CD14-positive monocyte (primary cell): ENCODE measurements at regions not wholly inside any gene's neighbourhood (a gene's known extent, or its start where the extent isn't known, plus 50 kb on each side); places are given as distances from the start of the nearest gene placed in this dataset.
A peak's percentile ranks its signal among the peaks of the same experiment; 100 is the strongest.

ENCODE experiments used
- DNase-seq, 3 donors: peaks; one replicate each; pipeline ENCODE4 v3.0.0-alpha.2; 2011 to 2022
- H2AFZ ChIP-seq: 2 replicates; pipeline ENCODE4 v1.6.0; 2012; ENCODE audit warnings: mild to moderate bottlenecking, low read depth, low read length, inconsistent platforms; ENCODE audit not compliant: insufficient read depth, poor library complexity, severe bottlenecking
- H3K27ac ChIP-seq, 2 donors: 1 replicate in 1 of 2; 2 replicates in 1 of 2; pipeline ENCODE4 v1.5.1; 2012 to 2013; ENCODE audit warnings: low read length in 2 of 2, control low read depth in 1 of 2, inconsistent platforms in 1 of 2, low read depth in 1 of 2, mild to moderate bottlenecking in 1 of 2
- H3K27me3 ChIP-seq, 2 donors: one replicate each; pipeline versions ENCODE4 v1.6.0 to v1.6.1; 2011 to 2013; ENCODE audit warnings: low read length in 2 of 2; ENCODE audit not compliant: control insufficient read depth in 2 of 2, insufficient read depth in 2 of 2
- H3K36me3 ChIP-seq, 2 donors: replicated peaks in 1 of 2; 1 replicate in 1 of 2; 2 replicates in 1 of 2; pipeline versions ENCODE4 v1.5.1 to v1.6.1; 2012 to 2013; ENCODE audit warnings: low read length in 2 of 2, control low read depth in 1 of 2, inconsistent platforms in 1 of 2, mild to moderate bottlenecking in 1 of 2; ENCODE audit not compliant: insufficient read depth in 2 of 2, control insufficient read depth in 1 of 2
- H3K4me1 ChIP-seq, 2 donors: 1 replicate in 1 of 2; 2 replicates in 1 of 2; pipeline versions ENCODE4 v1.5.1 to v1.6.1; 2012 to 2013; ENCODE audit warnings: low read length in 2 of 2, control low read depth in 1 of 2, inconsistent platforms in 1 of 2, mild to moderate bottlenecking in 1 of 2, moderate library complexity in 1 of 2; ENCODE audit not compliant: insufficient read depth in 2 of 2, control insufficient read depth in 1 of 2
- H3K4me2 ChIP-seq: replicated peaks from 2 replicates; pipeline ENCODE3; 2012; ENCODE audit warnings: low read length, moderate library complexity, mild to moderate bottlenecking; ENCODE audit not compliant: poor library complexity, severe bottlenecking; ENCODE audit errors: extremely low read depth
- H3K4me3 ChIP-seq, 3 experiments: fragments of 200-600 bp in 1 of 3; sonication (generic) in 1 of 3; replicated peaks in 1 of 3; 1 replicate in 2 of 3; 2 replicates in 1 of 3; pipeline ENCODE4 v1.5.1; 2011 to 2013; ENCODE audit warnings: low read length in 3 of 3, mild to moderate bottlenecking in 3 of 3, control low read depth in 2 of 3, low read depth in 2 of 3, inconsistent platforms in 1 of 3, moderate library complexity in 1 of 3
- H3K79me2 ChIP-seq: 2 replicates; pipeline ENCODE4 v1.6.0; 2012; ENCODE audit warnings: mild to moderate bottlenecking, control low read depth, inconsistent platforms, low read length, moderate library complexity; ENCODE audit not compliant: insufficient read depth
- H3K9ac ChIP-seq: 2 replicates; pipeline ENCODE4 v1.6.0; 2017; ENCODE audit warnings: low read length, mild to moderate bottlenecking; ENCODE audit not compliant: insufficient read depth, poor library complexity, severe bottlenecking
- H3K9me3 ChIP-seq, 2 donors: replicated peaks in 1 of 2; 1 replicate in 1 of 2; 2 replicates in 1 of 2; pipeline versions ENCODE4 v1.5.1 to v1.6.1; 2012 to 2013; ENCODE audit warnings: low read length in 2 of 2, control low read depth in 1 of 2; ENCODE audit not compliant: control insufficient read depth in 1 of 2, insufficient read depth in 1 of 2
- H4K20me1 ChIP-seq: 2 replicates; pipeline ENCODE4 v1.6.0; 2012; ENCODE audit warnings: mild to moderate bottlenecking, low read length, control low read depth, moderate library complexity; ENCODE audit not compliant: insufficient read depth
- H3K27ac Mint-ChIP-seq, 7 donors: one replicate each; pipeline ENCODE4 v1.8.0; 2020; ENCODE audit warnings: mild to moderate bottlenecking in 7 of 7, mixed read lengths in 7 of 7, moderate library complexity in 6 of 7, inconsistent platforms in 2 of 7
- H3K27me3 Mint-ChIP-seq, 3 donors: one replicate each; pipeline ENCODE4 v1.8.0; 2021 to 2022; ENCODE audit warnings: low read depth in 3 of 3, mild to moderate bottlenecking in 3 of 3, mixed read lengths in 3 of 3, moderate library complexity in 3 of 3, inconsistent platforms in 1 of 3
- H3K36me3 Mint-ChIP-seq, 2 donors: one replicate each; pipeline ENCODE4 v1.8.0; 2020; ENCODE audit warnings: mixed read lengths in 2 of 2, inconsistent platforms in 1 of 2, mild to moderate bottlenecking in 1 of 2
- H3K4me1 Mint-ChIP-seq: one replicate; pipeline ENCODE4 v1.8.0; 2020; ENCODE audit warnings: mild to moderate bottlenecking, mixed read lengths
- H3K4me3 Mint-ChIP-seq, 2 donors: one replicate each; pipeline ENCODE4 v1.8.0; 2020; ENCODE audit warnings: mild to moderate bottlenecking in 2 of 2, mixed read lengths in 2 of 2, moderate library complexity in 1 of 2
- H3K9me3 Mint-ChIP-seq, 7 donors: one replicate each; pipeline ENCODE4 v1.8.0; 2020 to 2022; ENCODE audit warnings: mixed read lengths in 7 of 7, mild to moderate bottlenecking in 6 of 7, moderate library complexity in 6 of 7, inconsistent platforms in 2 of 7
- CTCF ChIP-seq: fragments of 200-600 bp; IDR thresholded peaks from one replicate; pipeline ENCODE4 v1.8.0; 2022; ENCODE audit warnings: antibody characterized with exemption, mild to moderate bottlenecking
- WGBS: methylation state at CpG from one replicate; pipeline ENCODE4 v1.1.5; 2013; ENCODE audit warnings: missing lambda C conversion rate; ENCODE audit not compliant: insufficient coverage; 5-methylcytosine and 5-hydroxymethylcytosine counted together
- intact Hi-C, 2 donors: fragments of 100-400 bp; cut with micrococcal nuclease; formaldehyde crosslinking; loops; one replicate each; pipeline versions ENCODE4 v1.15.0 to v1.15.1; 2023

GRCh38 chr15:31160297-31160696, 58.8 kb upstream of the TRPM1 start:
- intact Hi-C loops = no loop called here
- H3K9ac ChIP-seq = no peak overlapping the region
- no peak overlapping the region for H3K4me3 Mint-ChIP-seq
- H3K36me3 ChIP-seq = no peaks in the 10 kb centered on the region
- no peak overlapping the region for H2AFZ ChIP-seq
- H3K9me3 Mint-ChIP-seq = peaks cover 0 to 2% (median 0%) of the 10 kb centered on the region in 7 donors
- no peaks in the 10 kb centered on the region for H3K79me2 ChIP-seq
- no peaks in the 10 kb centered on the region for H4K20me1 ChIP-seq
- no peaks in the 10 kb centered on the region for H3K27me3 ChIP-seq
- DNase-seq = no peak
- no peak overlapping the region for H3K27ac ChIP-seq
- H3K27ac Mint-ChIP-seq = peak overlapping the region in 1 of 7 donors; percentile 46
- 89% methylated on average over 7 of the region's 7 CpGs for WGBS
- no peaks in the 10 kb centered on the region for H3K4me1 ChIP-seq
- H3K9me3 ChIP-seq = no peaks in the 10 kb centered on the region
- H3K4me3 ChIP-seq = no peak overlapping the region
- H3K36me3 Mint-ChIP-seq = no peaks in the 10 kb centered on the region
- peaks cover 4 to 7% (median 4%) of the 10 kb centered on the region in 3 donors for H3K27me3 Mint-ChIP-seq
- H3K4me1 Mint-ChIP-seq = no peaks in the 10 kb centered on the region
- no peak overlapping the region for H3K4me2 ChIP-seq
- no peak for TF ChIP-seq CTCF

- intact Hi-C loops = no loop called here
- no peaks in the 10 kb centered on the region for H3K4me1 Mint-ChIP-seq
- TF ChIP-seq CTCF = no peak
Measured at GRCh38 chr15:31160740-31161495, 59.4 kb upstream of the TRPM1 start.

More at GRCh38 chr15:31160740-31161495, 59.4 kb upstream of the TRPM1 start:
- H3K9me3 ChIP-seq = no peaks in the 10 kb centered on the region
- 96% methylated on average over 19 of the region's 25 CpGs for WGBS
- no peaks in the 10 kb centered on the region for H4K20me1 ChIP-seq
- H3K9ac ChIP-seq = no peak overlapping the region
- no peak overlapping the region for H3K27ac ChIP-seq
- Mint-ChIP-seq H3K9me3 (peaks cover 0 to 2% (median 0%) of the 10 kb centered on the region in 7 donors), H3K36me3 (no peaks in the 10 kb centered on the region), H3K27me3 (peaks cover 4 to 7% (median 6%) of the 10 kb centered on the region in 3 donors), H3K4me3 (no peak overlapping the region), H3K27ac (peak overlapping the region in 1 of 7 donors; percentile 46)
- no peak overlapping the region for H3K4me2 ChIP-seq
- no peaks in the 10 kb centered on the region for H3K4me1 ChIP-seq
- no peaks in the 10 kb centered on the region for H3K79me2 ChIP-seq
- H3K27me3 ChIP-seq = no peaks in the 10 kb centered on the region
- H3K36me3 ChIP-seq = no peaks in the 10 kb centered on the region
- H2AFZ ChIP-seq = no peak overlapping the region
- no peak for DNase-seq
- H3K4me3 ChIP-seq = no peak overlapping the region
